Mesenchymal stem cell (in vitro differentiated cells and primary cell): ENCODE measurements at regions not wholly inside any gene's neighbourhood (a gene's known extent, or its start where the extent isn't known, plus 50 kb on each side); places are given as distances from the start of the nearest gene placed in this dataset.

Experiments
- DNase-seq: peaks from one replicate; pipeline ENCODE4 v3.0.0-alpha.2; 2013
- H2AFZ ChIP-seq: one replicate; pipeline ENCODE4 v1.6.1; 2013; ENCODE audit warnings: low read depth, mild to moderate bottlenecking, control low read depth, inconsistent platforms, low read length, moderate library complexity
- H2AK5ac ChIP-seq: 2 replicates; pipeline ENCODE4 v1.6.1; 2013; ENCODE audit warnings: low read length, moderate library complexity, mild to moderate bottlenecking, inconsistent platforms; ENCODE audit not compliant: severe bottlenecking
- H2BK120ac ChIP-seq: one replicate; pipeline ENCODE4 v1.6.1; 2013; ENCODE audit warnings: low read depth, mild to moderate bottlenecking, inconsistent platforms, low read length, moderate library complexity
- H2BK12ac ChIP-seq, 2 experiments: one replicate each; pipeline ENCODE4 v1.6.1; 2013; ENCODE audit warnings: inconsistent platforms in 2 of 2, low read length in 2 of 2, mild to moderate bottlenecking in 2 of 2, moderate library complexity in 2 of 2, control low read depth in 1 of 2
- H2BK15ac ChIP-seq: one replicate; pipeline ENCODE4 v1.6.1; 2013; ENCODE audit warnings: mild to moderate bottlenecking, low read depth, inconsistent platforms; ENCODE audit not compliant: poor library complexity, severe bottlenecking
- H2BK5ac ChIP-seq: 2 replicates; pipeline ENCODE4 v1.6.1; 2013; ENCODE audit warnings: low read depth, mild to moderate bottlenecking, low read length, control low read depth, inconsistent platforms; ENCODE audit not compliant: poor library complexity, severe bottlenecking
- H3K14ac ChIP-seq, 2 experiments: one replicate each; pipeline ENCODE4 v1.6.1; 2013; ENCODE audit warnings: inconsistent platforms in 2 of 2, low read length in 2 of 2, control low read depth in 1 of 2, mild to moderate bottlenecking in 1 of 2, moderate library complexity in 1 of 2
- H3K18ac ChIP-seq, 2 experiments: one replicate each; pipeline ENCODE4 v1.6.1; 2013; ENCODE audit warnings: inconsistent platforms in 2 of 2, low read length in 2 of 2, control low read depth in 1 of 2, low read depth in 1 of 2, mild to moderate bottlenecking in 1 of 2
- H3K23ac ChIP-seq, 2 experiments: one replicate each; pipeline ENCODE4 v1.6.1; 2013; ENCODE audit warnings: inconsistent platforms in 2 of 2, low read length in 2 of 2, mild to moderate bottlenecking in 2 of 2, moderate library complexity in 2 of 2, control low read depth in 1 of 2
- H3K27ac ChIP-seq: 2 replicates; pipeline ENCODE4 v1.5.1; 2013; ENCODE audit warnings: mild to moderate bottlenecking, moderate library complexity, low read length, control low read depth, inconsistent platforms; ENCODE audit not compliant: poor library complexity, severe bottlenecking
- H3K27me3 ChIP-seq, 2 experiments: 2 replicates each; pipeline versions ENCODE4 v1.6.1 to v1.7.0; 2013; ENCODE audit warnings: low read length in 2 of 2, mild to moderate bottlenecking in 2 of 2, moderate library complexity in 2 of 2, control low read depth in 1 of 2, inconsistent platforms in 1 of 2; ENCODE audit not compliant: control insufficient read depth in 1 of 2, insufficient read depth in 1 of 2
- H3K36me3 ChIP-seq, 2 experiments: 2 replicates each; pipeline versions ENCODE4 v1.6.1 to v1.7.0; 2013; ENCODE audit warnings: low read length in 2 of 2, control low read depth in 1 of 2, inconsistent platforms in 1 of 2, low read depth in 1 of 2, mild to moderate bottlenecking in 1 of 2; ENCODE audit not compliant: insufficient read depth in 2 of 2, control insufficient read depth in 1 of 2
- H3K4ac ChIP-seq, 2 experiments: one replicate each; pipeline ENCODE4 v1.6.1; 2013; ENCODE audit warnings: inconsistent platforms in 2 of 2, low read length in 2 of 2, mild to moderate bottlenecking in 2 of 2, moderate library complexity in 2 of 2, control low read depth in 1 of 2, low read depth in 1 of 2
- H3K4me1 ChIP-seq: 2 replicates; pipeline ENCODE4 v1.6.1; 2013; ENCODE audit warnings: low read depth, low read length, control low read depth; ENCODE audit not compliant: control insufficient read depth, insufficient read depth
- H3K4me2 ChIP-seq: 2 replicates; pipeline ENCODE4 v1.6.1; 2013; ENCODE audit warnings: low read length, mild to moderate bottlenecking, inconsistent platforms; ENCODE audit not compliant: poor library complexity, severe bottlenecking
- H3K4me3 ChIP-seq, 2 experiments: 2 replicates each; pipeline versions ENCODE4 v1.5.1 to v1.7.0; 2013; ENCODE audit warnings: low read length in 2 of 2, mild to moderate bottlenecking in 2 of 2, control low read depth in 1 of 2, low read depth in 1 of 2; ENCODE audit not compliant: insufficient read depth in 1 of 2
- H3K79me1 ChIP-seq: replicated peaks from 2 replicates; pipeline ENCODE4 v1.6.1; 2013; ENCODE audit warnings: mild to moderate bottlenecking, control low read depth, low read length, inconsistent platforms; ENCODE audit not compliant: poor library complexity, severe bottlenecking
- H3K9ac ChIP-seq: 2 replicates; pipeline ENCODE4 v1.7.0; 2013; ENCODE audit warnings: mild to moderate bottlenecking, low read length, moderate library complexity
- H3K9me3 ChIP-seq: 2 replicates; pipeline ENCODE4 v1.7.0; 2013; ENCODE audit warnings: mild to moderate bottlenecking, low read length; ENCODE audit not compliant: control insufficient read depth
- H4K8ac ChIP-seq: one replicate; pipeline ENCODE4 v1.6.1; 2013; ENCODE audit warnings: inconsistent platforms, mild to moderate bottlenecking, low read length, moderate library complexity
- H4K91ac ChIP-seq: one replicate; pipeline ENCODE4 v1.6.1; 2013; ENCODE audit warnings: mild to moderate bottlenecking, low read length, inconsistent platforms
- WGBS: methylation state at CpG from one replicate; pipeline ENCODE4 v1.1.7; 2013; ENCODE audit warnings: mixed read lengths; 5-methylcytosine and 5-hydroxymethylcytosine counted together

DNA sequence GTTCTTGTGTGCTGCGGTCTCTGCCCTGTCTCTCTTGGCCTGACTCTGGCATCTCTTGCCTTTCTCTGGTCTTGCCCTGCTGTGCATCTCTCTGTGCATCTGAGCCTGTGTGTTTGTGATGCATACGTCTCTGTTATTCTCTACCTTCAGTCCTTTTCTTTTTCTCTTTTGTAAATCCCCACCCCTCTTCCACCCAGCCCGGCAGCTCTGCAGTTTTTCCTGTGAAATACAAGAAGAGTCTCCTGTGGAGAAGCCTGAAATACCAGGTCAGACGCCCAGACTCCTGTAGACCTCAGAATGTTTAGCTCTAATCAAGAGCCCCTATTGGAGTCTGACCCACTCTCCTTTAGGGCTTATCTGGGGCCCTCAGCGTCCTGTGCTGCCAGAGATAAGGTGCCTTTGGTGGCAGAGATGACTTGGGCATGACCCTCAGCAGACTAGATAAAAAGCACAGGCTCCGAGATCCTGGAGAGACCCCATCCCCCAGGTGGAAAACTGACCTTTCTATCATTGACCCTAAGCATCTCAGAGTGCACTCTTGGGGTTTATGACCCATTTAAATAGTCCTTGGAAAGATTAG, 167.5 kb upstream of the SRRM4 start:
- Histone ChIP-seq H2BK5ac (no peak overlapping the region), H3K4me2 (no peak overlapping the region), H3K4me3 (no peak overlapping the region), H2AK5ac (no peak overlapping the region), H4K8ac (no peak overlapping the region), H3K36me3 (no peaks in the 10 kb centered on the region), H3K27me3 (no peaks in the 10 kb centered on the region), H2BK12ac (no peak overlapping the region), H3K79me1 (no peaks in the 10 kb centered on the region), H2BK15ac (no peak overlapping the region), H2AFZ (no peak overlapping the region), H3K4ac (no peak overlapping the region), H2BK120ac (no peak overlapping the region), H3K23ac (no peak overlapping the region), H3K9ac (no peak overlapping the region), H3K4me1 (no peaks in the 10 kb centered on the region), H3K14ac (no peak overlapping the region), H4K91ac (no peak overlapping the region), H3K27ac (no peak overlapping the region), H3K18ac (no peak overlapping the region), H3K9me3 (peaks cover 3% of the 10 kb centered on the region)
- 29% methylated on average over 5 of the region's 6 CpGs for WGBS
- no peak for DNase-seq

- no peak overlapping the region for H3K23ac ChIP-seq
- no peak overlapping the region for H3K9ac ChIP-seq
- H2BK120ac ChIP-seq: no peak overlapping the region
- no peak overlapping the region for H3K27ac ChIP-seq
- no peak overlapping the region for H3K4ac ChIP-seq
- H2BK15ac ChIP-seq: no peak overlapping the region
- no peaks in the 10 kb centered on the region for H3K36me3 ChIP-seq
- no peaks in the 10 kb centered on the region for H3K79me1 ChIP-seq
- no peak overlapping the region for H2AK5ac ChIP-seq
- H3K27me3 ChIP-seq: no peaks in the 10 kb centered on the region
- H3K4me3 ChIP-seq: no peak overlapping the region
- H3K4me1 ChIP-seq: no peaks in the 10 kb centered on the region
- DNase-seq: no peak
- H3K14ac ChIP-seq: no peak overlapping the region
- no peak overlapping the region for H3K4me2 ChIP-seq
- H4K91ac ChIP-seq: no peak overlapping the region
- H4K8ac ChIP-seq: no peak overlapping the region
- H2BK5ac ChIP-seq: no peak overlapping the region
- 60% methylated on average over 3 of the region's 3 CpGs for WGBS
- no peak overlapping the region for H3K18ac ChIP-seq
- H2AFZ ChIP-seq: no peak overlapping the region
- no peaks in the 10 kb centered on the region for H3K9me3 ChIP-seq
- no peak overlapping the region for H2BK12ac ChIP-seq
Measured at GRCh38 chr12:118816296-118816695, 165.0 kb upstream of the SRRM4 start.

GRCh38 chr12:118821386-118821925, 159.9 kb upstream of the SRRM4 start:
- Histone ChIP-seq H3K4me3 (no peak overlapping the region), H3K18ac (no peak overlapping the region), H3K79me1 (no peaks in the 10 kb centered on the region), H2AFZ (no peak overlapping the region), H2BK12ac (no peak overlapping the region), H3K27ac (no peak overlapping the region), H4K8ac (no peak overlapping the region), H4K91ac (no peak overlapping the region), H3K4me2 (no peak overlapping the region), H2BK120ac (no peak overlapping the region), H3K9ac (no peak overlapping the region), H2BK5ac (no peak overlapping the region), H2AK5ac (no peak overlapping the region), H3K9me3 (peaks cover 4% of the 10 kb centered on the region), H3K4me1 (no peaks in the 10 kb centered on the region), H3K23ac (no peak overlapping the region), H3K36me3 (no peaks in the 10 kb centered on the region), H2BK15ac (no peak overlapping the region), H3K14ac (no peak overlapping the region), H3K27me3 (no peaks in the 10 kb centered on the region), H3K4ac (no peak overlapping the region)
- DNase-seq: no peak
- 80% methylated on average over 5 of the region's 5 CpGs for WGBS

- Histone ChIP-seq H3K23ac (no peak overlapping the region), H4K8ac (no peak overlapping the region), H2BK5ac (no peak overlapping the region), H3K9ac (no peak overlapping the region), H3K79me1 (no peaks in the 10 kb centered on the region), H3K9me3 (peaks cover 9% of the 10 kb centered on the region), H3K4ac (no peak overlapping the region), H3K36me3 (no peaks in the 10 kb centered on the region), H4K91ac (no peak overlapping the region), H2AFZ (no peak overlapping the region), H2BK12ac (no peak overlapping the region), H2BK15ac (no peak overlapping the region), H3K27ac (no peak overlapping the region), H3K4me2 (no peak overlapping the region), H2AK5ac (no peak overlapping the region), H3K4me1 (no peaks in the 10 kb centered on the region), H3K14ac (no peak overlapping the region), H3K18ac (no peak overlapping the region), H3K27me3 (no peaks in the 10 kb centered on the region), H2BK120ac (no peak overlapping the region), H3K4me3 (no peak overlapping the region)
- no peak for DNase-seq
- WGBS: 79% methylated on average over 3 of the region's 3 CpGs
Measured at GRCh38 chr12:118822512-118822911, 158.8 kb upstream of the SRRM4 start.
